Ishikawa (cell line): ENCODE measurements at regions not wholly inside any gene's neighbourhood (a gene's known extent, or its start where the extent isn't known, plus 50 kb on each side); places are given as distances from the start of the nearest gene placed in this dataset.

Source experiments
- CEBPB ChIP-seq: IDR thresholded peaks from 2 replicates; pipeline ENCODE4 v1.6.1; 2012
- CREB1 ChIP-seq: IDR thresholded peaks from 2 replicates; pipeline ENCODE4 v1.6.1; 2012; ENCODE audit warnings: low read depth
- EGR1 ChIP-seq: IDR thresholded peaks from 2 replicates; pipeline ENCODE4 v1.6.1; 2012
- EP300 ChIP-seq: IDR thresholded peaks from 2 replicates; pipeline ENCODE4 v1.6.1; 2012; ENCODE audit warnings: borderline replicate concordance
- FOXM1 ChIP-seq: IDR thresholded peaks from 2 replicates; pipeline ENCODE4 v1.6.1; 2012; ENCODE audit warnings: low read depth, borderline replicate concordance
- NFIC ChIP-seq: IDR thresholded peaks from 2 replicates; pipeline ENCODE4 v1.6.1; 2012
- RAD21 ChIP-seq: IDR thresholded peaks from 2 replicates; pipeline ENCODE4 v1.6.1; 2012; ENCODE audit warnings: low read depth
- TAF1 ChIP-seq: IDR thresholded peaks from 2 replicates; pipeline ENCODE4 v1.6.1; 2012; ENCODE audit warnings: low read depth, mild to moderate bottlenecking
- TCF12 ChIP-seq: IDR thresholded peaks from 2 replicates; pipeline ENCODE4 v1.6.1; 2012; ENCODE audit warnings: low read depth
- YY1 ChIP-seq: IDR thresholded peaks from 2 replicates; pipeline ENCODE4 v1.6.1; 2012; ENCODE audit warnings: low read depth
- ZBTB7A ChIP-seq: IDR thresholded peaks from 2 replicates; pipeline ENCODE4 v1.6.1; 2012; ENCODE audit warnings: low read depth
- TF ChIP-seq, protein P1 (sequence below): IDR thresholded peaks from 2 replicates; pipeline ENCODE4 v1.6.1; 2012
- TF ChIP-seq, protein P2 (sequence below): IDR thresholded peaks from 2 replicates; pipeline ENCODE4 v1.6.1; 2012

DNA sequence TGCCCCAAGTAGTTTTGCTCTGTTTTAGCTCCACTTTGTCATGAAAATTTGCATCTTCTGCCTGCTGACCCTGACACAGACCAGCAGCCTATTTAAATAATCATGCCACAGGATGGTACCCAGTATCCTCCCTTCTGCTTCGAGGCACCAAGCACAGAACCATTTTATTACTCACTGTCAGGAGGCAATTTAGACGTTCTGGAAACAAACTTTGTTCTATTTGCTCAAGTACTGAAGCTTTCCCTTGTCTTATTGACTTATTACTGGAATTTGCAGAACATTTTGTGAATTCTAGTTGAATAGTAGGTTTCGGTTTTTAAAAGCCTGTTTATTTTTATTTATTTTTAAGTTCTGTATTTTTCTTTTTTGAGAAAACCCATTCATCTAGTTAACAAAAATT, 279.6 kb upstream of the GADL1 start:
- TF ChIP-seq RAD21 (no peak), ZBTB7A (no peak), CREB1 (no peak), TCF12 (no peak), FOXM1 (no peak), EGR1 (no peak), EP300 (no peak), NFIC (no peak), TAF1 (no peak), YY1 (no peak), CEBPB (no peak)
- TF ChIP-seq, protein P1, sequence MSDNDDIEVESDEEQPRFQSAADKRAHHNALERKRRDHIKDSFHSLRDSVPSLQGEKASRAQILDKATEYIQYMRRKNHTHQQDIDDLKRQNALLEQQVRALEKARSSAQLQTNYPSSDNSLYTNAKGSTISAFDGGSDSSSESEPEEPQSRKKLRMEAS = no peak
- TF ChIP-seq, protein P2, sequence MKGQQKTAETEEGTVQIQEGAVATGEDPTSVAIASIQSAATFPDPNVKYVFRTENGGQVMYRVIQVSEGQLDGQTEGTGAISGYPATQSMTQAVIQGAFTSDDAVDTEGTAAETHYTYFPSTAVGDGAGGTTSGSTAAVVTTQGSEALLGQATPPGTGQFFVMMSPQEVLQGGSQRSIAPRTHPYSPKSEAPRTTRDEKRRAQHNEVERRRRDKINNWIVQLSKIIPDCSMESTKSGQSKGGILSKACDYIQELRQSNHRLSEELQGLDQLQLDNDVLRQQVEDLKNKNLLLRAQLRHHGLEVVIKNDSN = no peak
